ENCODE measurements at regions not wholly inside any gene's neighbourhood (a gene's known extent, or its start where the extent isn't known, plus 50 kb on each side); places are given as distances from the start of the nearest gene placed in this dataset.
"Not testable (repeated sequence)": the region's sequence is repeated elsewhere in the genome, so short reads cannot be mapped to it uniquely, and the experiment has no call there.

DNA sequence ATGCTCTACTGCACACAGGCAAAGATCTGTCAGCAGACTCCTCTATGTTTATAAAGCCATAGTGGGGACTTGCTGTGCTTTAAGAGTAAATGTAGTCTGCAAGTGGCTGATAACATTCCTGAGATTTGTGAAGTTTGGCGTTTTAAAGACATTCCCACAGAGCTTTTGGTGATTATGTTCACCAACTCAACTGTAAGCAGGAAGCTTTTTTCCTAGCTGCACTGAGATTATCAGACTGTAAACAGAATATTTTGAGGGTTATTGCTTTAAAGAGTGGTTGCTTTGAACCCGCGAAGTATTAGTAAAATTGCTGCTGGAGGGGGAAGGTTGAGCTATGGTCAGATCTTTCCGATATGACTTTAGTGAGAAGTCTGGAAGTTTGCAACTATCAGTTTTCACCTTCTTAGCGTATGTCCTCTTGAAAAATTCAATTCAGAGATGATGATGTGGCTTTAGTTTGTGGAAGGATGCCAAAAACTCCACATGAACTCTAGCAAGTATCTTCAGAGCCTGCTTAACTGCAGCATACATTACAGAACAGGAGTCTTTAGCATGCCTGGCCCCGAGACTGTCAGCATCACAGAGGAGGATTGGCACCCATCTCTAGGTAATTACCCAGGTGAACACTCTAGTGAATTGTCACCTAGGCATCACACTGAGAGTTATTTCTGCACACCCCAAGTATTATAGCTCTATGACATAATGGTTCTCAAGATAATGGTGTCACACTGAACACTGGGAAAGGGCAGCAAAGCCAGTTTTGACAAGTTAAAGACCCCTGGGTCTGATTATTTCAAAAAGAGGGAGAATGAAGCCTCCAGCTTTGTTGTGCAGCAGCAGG is 89.9 kb downstream of the MTNR1B start:
- 61 to 77% (median 63%) methylated on average over 6 of the region's 6 CpGs for WGBS, 4 donors
- TF ChIP-seq, protein P1, sequence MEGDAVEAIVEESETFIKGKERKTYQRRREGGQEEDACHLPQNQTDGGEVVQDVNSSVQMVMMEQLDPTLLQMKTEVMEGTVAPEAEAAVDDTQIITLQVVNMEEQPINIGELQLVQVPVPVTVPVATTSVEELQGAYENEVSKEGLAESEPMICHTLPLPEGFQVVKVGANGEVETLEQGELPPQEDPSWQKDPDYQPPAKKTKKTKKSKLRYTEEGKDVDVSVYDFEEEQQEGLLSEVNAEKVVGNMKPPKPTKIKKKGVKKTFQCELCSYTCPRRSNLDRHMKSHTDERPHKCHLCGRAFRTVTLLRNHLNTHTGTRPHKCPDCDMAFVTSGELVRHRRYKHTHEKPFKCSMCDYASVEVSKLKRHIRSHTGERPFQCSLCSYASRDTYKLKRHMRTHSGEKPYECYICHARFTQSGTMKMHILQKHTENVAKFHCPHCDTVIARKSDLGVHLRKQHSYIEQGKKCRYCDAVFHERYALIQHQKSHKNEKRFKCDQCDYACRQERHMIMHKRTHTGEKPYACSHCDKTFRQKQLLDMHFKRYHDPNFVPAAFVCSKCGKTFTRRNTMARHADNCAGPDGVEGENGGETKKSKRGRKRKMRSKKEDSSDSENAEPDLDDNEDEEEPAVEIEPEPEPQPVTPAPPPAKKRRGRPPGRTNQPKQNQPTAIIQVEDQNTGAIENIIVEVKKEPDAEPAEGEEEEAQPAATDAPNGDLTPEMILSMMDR (IDR thresholded peaks at IDR 0.05): no peak
- TF ChIP-seq POLR2A (IDR thresholded peaks at IDR 0.05): no peak

DNA sequence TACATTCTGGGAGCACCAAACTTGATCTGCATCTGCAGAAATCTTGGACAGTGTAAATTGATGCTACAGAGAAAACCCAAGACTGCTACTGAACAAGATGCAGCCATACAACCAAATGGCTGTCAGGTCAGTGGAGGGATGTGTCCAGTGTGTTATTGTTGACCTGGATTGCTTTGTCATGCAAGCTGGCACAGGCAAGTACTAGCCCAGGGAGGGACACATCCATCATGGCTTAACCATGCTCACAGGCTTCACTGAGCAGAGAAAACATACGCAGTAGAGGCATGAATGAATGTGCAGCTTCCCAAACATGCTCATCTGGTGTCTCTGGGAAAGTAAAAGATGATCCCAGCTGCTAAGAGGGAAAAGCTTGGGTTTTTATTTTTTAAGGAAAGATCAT is 93.6 kb downstream of the MTNR1B start:
- Histone ChIP-seq H3K27me3 (no peaks in the 10 kb centered on the region), H3K4me1 (replicated peaks in 1 of 2) (peaks cover 0 to 4% of the 10 kb centered on the region in 2 donors), H3K27ac (no peak overlapping the region), H3K4me3 (no peak overlapping the region), H3K36me3 (replicated peaks in 1 of 2) (no peaks in the 10 kb centered on the region), H3K9me3 (replicated peaks in 1 of 3) (no peaks in the 10 kb centered on the region)
- TF ChIP-seq, protein P1 (IDR thresholded peaks at IDR 0.05): no peak
- TF ChIP-seq POLR2A (IDR thresholded peaks at IDR 0.05): no peak
- no peak for DNase-seq
- WGBS, 4 donors: 62 to 100% (median 71%) methylated on average over 1 of the region's 1 CpG
- intact Hi-C loops (cut with DNase I): no loop called here

More for the DNA sequence above, 89.9 kb downstream of the MTNR1B start:
- no peak overlapping the region for H3K27ac ChIP-seq
- no peaks in the 10 kb centered on the region for H3K27me3 ChIP-seq
- H3K4me1 ChIP-seq (replicated peaks in 1 of 2): peaks cover 0 to 6% of the 10 kb centered on the region in 2 donors
- intact Hi-C loops (cut with DNase I): no loop called here
- H3K36me3 ChIP-seq (replicated peaks in 1 of 2): no peaks in the 10 kb centered on the region
- H3K9me3 ChIP-seq (replicated peaks in 1 of 3): no peaks in the 10 kb centered on the region
- no peak overlapping the region for H3K4me3 ChIP-seq
- DNase-seq: no peak

DNA sequence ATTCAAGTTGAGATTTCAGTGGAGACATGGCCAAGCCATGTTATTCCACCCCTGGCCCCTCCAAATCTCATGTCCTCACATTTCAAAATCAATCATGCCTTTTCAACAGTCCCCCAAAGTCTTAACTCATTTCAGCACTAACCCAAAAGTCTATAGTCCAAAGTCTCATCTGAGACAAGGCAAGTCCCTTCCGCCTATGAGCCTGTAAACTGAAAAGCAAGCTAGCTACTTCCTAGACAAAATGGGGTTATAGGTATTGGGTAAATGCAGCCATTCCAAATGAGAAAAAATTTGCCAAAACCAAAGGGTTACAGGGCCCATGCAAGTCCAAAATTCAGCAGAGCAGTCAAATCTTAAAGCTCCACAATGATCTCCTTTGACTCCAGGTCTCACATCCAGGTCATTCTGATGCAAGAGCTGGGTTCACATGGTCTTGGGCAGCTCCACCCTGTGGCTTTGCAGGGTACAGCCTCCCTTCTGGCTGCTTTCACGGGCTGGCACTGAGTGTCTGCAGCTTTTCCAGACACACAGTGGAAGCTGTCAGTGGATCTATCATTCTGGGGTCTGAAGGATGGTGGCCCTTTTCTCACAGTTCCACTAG is 95.7 kb downstream of the MTNR1B start:
- WGBS, 4 donors: 78 to 94% (median 84%) methylated on average over 2 of the region's 2 CpGs
- intact Hi-C loops (cut with DNase I); H3K27me3 ChIP-seq; H3K9me3 ChIP-seq (replicated peaks in 1 of 3); H3K4me3 ChIP-seq; H3K27ac ChIP-seq; H3K36me3 ChIP-seq (replicated peaks in 1 of 2); H3K4me1 ChIP-seq (replicated peaks in 1 of 2): not testable (repeated sequence)
- TF ChIP-seq, protein P1 (IDR thresholded peaks at IDR 0.05): peak; percentile 7 to 55 (median 26)
- DNase-seq: peak in 6 of 7 donors; percentile 31 to 69 (median 42)

DNA sequence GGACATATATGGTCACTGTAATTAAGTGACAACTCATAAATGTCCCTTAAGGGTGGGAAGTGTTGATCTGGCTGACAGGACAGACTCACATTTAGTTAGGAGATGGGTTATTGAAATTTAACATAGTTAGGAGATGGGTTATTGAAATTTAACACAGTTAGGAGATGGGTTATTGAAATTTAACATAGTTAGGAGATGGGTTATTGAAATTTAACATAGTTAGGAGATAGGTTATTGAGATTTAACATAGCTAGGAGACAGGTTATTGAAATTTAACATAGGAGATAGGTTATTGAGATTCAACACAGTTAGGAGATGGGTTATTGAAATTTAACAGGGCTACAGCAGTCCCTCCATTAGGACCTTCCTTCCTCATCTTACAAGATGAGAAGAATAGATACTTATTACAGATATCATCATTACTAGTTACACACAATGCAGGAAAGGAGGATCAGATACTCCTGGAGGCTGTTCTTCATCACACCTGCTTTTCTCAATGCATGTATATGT is 98.5 kb downstream of the MTNR1B start:
- no peak for TF ChIP-seq POLR2A (IDR thresholded peaks at IDR 0.05)
- TF ChIP-seq, protein P1 (IDR thresholded peaks at IDR 0.05): no peak
- H3K36me3 ChIP-seq (replicated peaks in 1 of 2): no peaks in the 10 kb centered on the region
- H3K4me3 ChIP-seq: no peak overlapping the region
- H3K4me1 ChIP-seq (replicated peaks in 1 of 2): no peaks in the 10 kb centered on the region
- no peaks in the 10 kb centered on the region for H3K9me3 ChIP-seq (replicated peaks in 1 of 3)
- intact Hi-C loops (cut with DNase I): no loop called here
- no peaks in the 10 kb centered on the region for H3K27me3 ChIP-seq
- DNase-seq: no peak
- H3K27ac ChIP-seq: no peak overlapping the region

All from adrenal gland (tissue), 9 donors.